ENCODE measurements at regions not wholly inside any gene's neighbourhood (a gene's known extent, or its start where the extent isn't known, plus 50 kb on each side); places are given as distances from the start of the nearest gene placed in this dataset.

- no peak overlapping the region for H3K56ac ChIP-seq (replicated peaks; ENCODE audit: insufficient read length, low read depth, low read length)
- DNase-seq (ENCODE audit: low read depth in 1 of 2, low spot score in 2 of 2) (no peak), FAIRE-seq (no peak)
- no peak overlapping the region for H2AFZ ChIP-seq (ENCODE audit: low read length)
- H3K4ac ChIP-seq (replicated peaks; ENCODE audit: insufficient read length, low read depth, low read length): no peak overlapping the region
- no peak overlapping the region for H4K8ac ChIP-seq (ENCODE audit: extremely low read depth, insufficient read depth, low read length)
- H4K91ac ChIP-seq (replicated peaks; ENCODE audit: insufficient read length, low read length): no peak overlapping the region
- WGBS, 2 experiments (ENCODE audit: extremely low coverage in 1 of 2, insufficient coverage in 1 of 2, insufficient read length in 1 of 2, insufficient replicate concordance in 2 of 2, low coverage in 1 of 2, low lambda C conversion rate in 2 of 2, missing lambda C conversion rate in 1 of 2): 93% methylated on average over 7 of the region's 8 CpGs; no CpG with 5 or more reads in 1 of the 2 experiments
- H3K4me2 ChIP-seq (ENCODE audit: insufficient read depth in 1 of 2, low read depth in 2 of 2, low read length in 2 of 2): no peak overlapping the region
- no peak overlapping the region for H3K4me3 ChIP-seq (ENCODE audit: extremely low read depth in 1 of 4, insufficient read depth in 2 of 4, low read depth in 3 of 4, low read length in 4 of 4)
- H3K18ac ChIP-seq (ENCODE audit: extremely low read depth, low read length): no peak overlapping the region
- no peaks in the 10 kb centered on the region for H3K4me1 ChIP-seq (replicated peaks in 1 of 4; ENCODE audit: control insufficient read depth in 3 of 4, insufficient read depth in 4 of 4, low read length in 3 of 4)
- no peak overlapping the region for H3K9ac ChIP-seq (replicated peaks in 1 of 4; ENCODE audit: extremely low read depth in 1 of 4, low read depth in 3 of 4, low read length in 3 of 4)
- no peak overlapping the region for H2BK5ac ChIP-seq (ENCODE audit: low read depth, low read length)
- ChIA-PET POLR2A (ENCODE audit: partially characterized antibody) (no interaction called here), CTCF (ENCODE audit: partially characterized antibody) (no interaction called here)
- H3K27ac ChIP-seq (ENCODE audit: low read depth, low read length): no peak overlapping the region
- H3K79me1 ChIP-seq (ENCODE audit: low read depth, low read length): no peaks in the 10 kb centered on the region
- H3K23ac ChIP-seq (ENCODE audit: insufficient read length): no peak overlapping the region
- no peak overlapping the region for H2BK20ac ChIP-seq (ENCODE audit: low read length)
- H2BK120ac ChIP-seq (replicated peaks; ENCODE audit: low read depth, low read length): no peak overlapping the region
- peak; percentile 82; the same call in 1 of the 2 replicates for TF ChIP-seq YY1 (IDR thresholded peaks at IDR 0.05; ENCODE audit: low read depth, low read length)
- TF ChIP-seq FOSL1 (IDR thresholded peaks at IDR 0.05; ENCODE audit: insufficient read depth, low read depth, low read length): no peak
- H4K20me1 ChIP-seq (replicated peaks in 1 of 2; ENCODE audit: control insufficient read depth in 1 of 2, insufficient read depth in 2 of 2, low read length in 2 of 2): no peaks in the 10 kb centered on the region
- H3K79me2 ChIP-seq (ENCODE audit: control insufficient read depth in 1 of 2, insufficient read depth in 2 of 2, low read length in 2 of 2): no peaks in the 10 kb centered on the region
- H3K23me2 ChIP-seq (ENCODE audit: low read depth, low read length): no peaks in the 10 kb centered on the region
- H2BK12ac ChIP-seq (ENCODE audit: low read depth, low read length): no peak overlapping the region
- H2BK15ac ChIP-seq (ENCODE audit: low read length): no peak overlapping the region
- H3K36me3 ChIP-seq (ENCODE audit: control insufficient read depth in 2 of 4, insufficient read depth in 4 of 4, low read length in 3 of 4): no peaks in the 10 kb centered on the region
- H3K9me3 ChIP-seq (ENCODE audit: insufficient read depth in 2 of 2, low read depth in 1 of 2, low read length in 1 of 2): no peaks in the 10 kb centered on the region; a peak in 1 of 4 replicates
- no peak overlapping the region for H2AK5ac ChIP-seq (ENCODE audit: low read depth, low read length)
- no peak overlapping the region for H4K5ac ChIP-seq (ENCODE audit: insufficient read length, low read depth, low read length)
- no peaks in the 10 kb centered on the region; a peak in 1 of 7 replicates for H3K27me3 ChIP-seq (replicated peaks in 1 of 4; ENCODE audit: control insufficient read depth in 3 of 4, extremely low read depth in 1 of 4, insufficient read depth in 3 of 4, low read length in 3 of 4)
- no peak overlapping the region for H3K14ac ChIP-seq (ENCODE audit: insufficient read length)
These were observed 84.5 kb downstream of the TMEM18 start for GRCh38 chr2:592737-593136.
